ENCODE measurements at regions not wholly inside any gene's neighbourhood (a gene's known extent, or its start where the extent isn't known, plus 50 kb on each side); places are given as distances from the start of the nearest gene placed in this dataset.

DNA sequence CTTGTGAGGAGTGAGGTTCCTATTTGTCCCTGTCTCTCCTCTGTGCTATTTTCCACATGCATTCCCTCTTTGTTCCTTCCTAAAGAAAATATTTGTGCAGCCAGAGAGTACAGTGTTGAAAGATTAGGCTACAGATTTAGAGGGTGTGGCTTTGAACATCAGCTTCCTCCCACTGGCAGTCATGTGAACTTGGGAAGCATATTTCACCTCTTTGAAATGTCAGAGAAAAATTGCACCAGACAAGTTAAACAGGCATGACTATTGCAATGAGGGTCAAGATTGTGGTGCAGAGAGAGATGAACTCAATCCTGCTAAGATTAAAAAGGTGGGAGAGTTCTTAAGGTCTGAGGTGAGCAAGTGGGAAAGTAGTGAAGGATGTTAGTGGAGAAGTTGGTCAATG lies 641.0 kb downstream of the DNAH5 start:
- TF ChIP-seq EZH2 (IDR thresholded peaks at IDR 0.05; ENCODE audit: low read depth, unreplicated experiment) (no peak), EZH2phosphoT487 (IDR thresholded peaks at IDR 0.05; ENCODE audit: unreplicated experiment) (no peak), CTCF (conservative IDR thresholded peaks at IDR 0.05; ENCODE audit: low read depth in 2 of 2) (no peak), JUNB (IDR thresholded peaks at IDR 0.05; ENCODE audit: unreplicated experiment) (no peak), POLR2AphosphoS5 (IDR thresholded peaks at IDR 0.05; ENCODE audit: low read depth) (no peak), ETS1 (IDR thresholded peaks at IDR 0.05) (no peak), CREB1 (CRISPR knock-in tag; IDR thresholded peaks at IDR 0.05; ENCODE audit: low read depth) (no peak), NANOG (IDR thresholded peaks at IDR 0.05; ENCODE audit: borderline replicate concordance) (no peak), ZNF331 (CRISPR knock-in tag; IDR thresholded peaks at IDR 0.05; ENCODE audit: low read depth) (no peak), STAT1 (IDR thresholded peaks at IDR 0.05; ENCODE audit: unreplicated experiment) (no peak), ZNF114 (CRISPR knock-in tag; IDR thresholded peaks at IDR 0.05) (no peak), ZNF462 (CRISPR knock-in tag; IDR thresholded peaks at IDR 0.05) (no peak)
- TF ChIP-seq, protein P1, sequence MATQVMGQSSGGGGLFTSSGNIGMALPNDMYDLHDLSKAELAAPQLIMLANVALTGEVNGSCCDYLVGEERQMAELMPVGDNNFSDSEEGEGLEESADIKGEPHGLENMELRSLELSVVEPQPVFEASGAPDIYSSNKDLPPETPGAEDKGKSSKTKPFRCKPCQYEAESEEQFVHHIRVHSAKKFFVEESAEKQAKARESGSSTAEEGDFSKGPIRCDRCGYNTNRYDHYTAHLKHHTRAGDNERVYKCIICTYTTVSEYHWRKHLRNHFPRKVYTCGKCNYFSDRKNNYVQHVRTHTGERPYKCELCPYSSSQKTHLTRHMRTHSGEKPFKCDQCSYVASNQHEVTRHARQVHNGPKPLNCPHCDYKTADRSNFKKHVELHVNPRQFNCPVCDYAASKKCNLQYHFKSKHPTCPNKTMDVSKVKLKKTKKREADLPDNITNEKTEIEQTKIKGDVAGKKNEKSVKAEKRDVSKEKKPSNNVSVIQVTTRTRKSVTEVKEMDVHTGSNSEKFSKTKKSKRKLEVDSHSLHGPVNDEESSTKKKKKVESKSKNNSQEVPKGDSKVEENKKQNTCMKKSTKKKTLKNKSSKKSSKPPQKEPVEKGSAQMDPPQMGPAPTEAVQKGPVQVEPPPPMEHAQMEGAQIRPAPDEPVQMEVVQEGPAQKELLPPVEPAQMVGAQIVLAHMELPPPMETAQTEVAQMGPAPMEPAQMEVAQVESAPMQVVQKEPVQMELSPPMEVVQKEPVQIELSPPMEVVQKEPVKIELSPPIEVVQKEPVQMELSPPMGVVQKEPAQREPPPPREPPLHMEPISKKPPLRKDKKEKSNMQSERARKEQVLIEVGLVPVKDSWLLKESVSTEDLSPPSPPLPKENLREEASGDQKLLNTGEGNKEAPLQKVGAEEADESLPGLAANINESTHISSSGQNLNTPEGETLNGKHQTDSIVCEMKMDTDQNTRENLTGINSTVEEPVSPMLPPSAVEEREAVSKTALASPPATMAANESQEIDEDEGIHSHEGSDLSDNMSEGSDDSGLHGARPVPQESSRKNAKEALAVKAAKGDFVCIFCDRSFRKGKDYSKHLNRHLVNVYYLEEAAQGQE (IDR thresholded peaks at IDR 0.05; ENCODE audit: unreplicated experiment), result no peak

Data from GM23338 (cell line).